ENCODE measurements at regions not wholly inside any gene's neighbourhood (a gene's known extent, or its start where the extent isn't known, plus 50 kb on each side); places are given as distances from the start of the nearest gene placed in this dataset.

DNA sequence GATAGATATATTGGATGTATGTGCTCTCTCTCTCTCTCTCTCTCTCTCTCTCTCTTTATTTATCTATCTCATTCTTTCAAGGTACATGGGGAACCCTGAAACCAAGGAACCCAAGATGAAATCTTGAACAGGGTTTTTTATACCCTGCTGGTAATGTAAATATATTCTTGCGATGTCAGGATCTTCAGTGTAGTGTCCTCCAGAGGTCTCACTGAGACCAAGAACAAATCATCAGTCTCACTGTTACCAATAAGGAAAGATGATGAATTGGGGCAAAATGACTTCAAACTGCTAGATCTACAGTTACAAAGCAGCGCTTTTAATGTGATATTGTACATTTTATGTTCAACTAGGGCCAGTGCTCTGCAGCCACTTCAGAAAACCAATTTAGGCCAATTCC is 423.5 kb downstream of the ANKRD7 start:
- no peaks in the 10 kb centered on the region for H3K9me3 Mint-ChIP-seq

DNA sequence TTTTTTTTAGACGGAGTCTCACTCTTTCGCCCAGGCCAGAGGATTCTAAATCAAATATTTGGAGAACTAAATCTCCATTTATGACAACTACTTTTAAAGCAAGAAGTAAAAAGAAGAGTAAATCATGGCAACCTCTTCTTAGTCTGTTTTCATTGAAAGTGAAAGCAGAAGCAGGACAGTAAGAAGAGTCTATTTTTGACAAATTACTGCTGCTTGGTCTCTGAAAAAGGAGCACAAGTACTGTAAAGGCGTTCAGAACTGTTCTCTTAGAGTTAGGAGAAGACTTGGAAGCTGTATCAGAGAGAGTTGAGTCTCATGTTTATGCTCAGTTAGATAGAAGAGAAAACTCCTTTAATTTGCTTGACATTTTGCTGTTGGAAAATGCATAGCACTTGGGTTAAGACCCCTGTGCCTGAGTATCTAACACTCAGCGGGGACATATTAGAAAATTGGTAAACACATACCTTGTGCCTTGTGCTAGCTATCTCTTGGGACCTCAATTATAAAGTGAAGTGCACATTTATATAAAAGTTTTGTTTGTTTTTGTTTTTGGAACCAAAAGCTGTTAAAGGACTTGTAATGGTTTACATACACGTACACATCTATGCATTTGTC is 433.0 kb downstream of the ANKRD7 start:
- Mint-ChIP-seq H3K27me3 (no peaks in the 10 kb centered on the region), H3K9me3 (no peaks in the 10 kb centered on the region), H3K4me1 (peaks cover 0 to 2% (median 0%) of the 10 kb centered on the region in 3 donors), H3K36me3 (no peaks in the 10 kb centered on the region), H3K27ac (no peak overlapping the region), H3K4me3 (no peak overlapping the region)

More for the DNA sequence above, 423.5 kb downstream of the ANKRD7 start:
- Mint-ChIP-seq H3K36me3 (no peaks in the 10 kb centered on the region), H3K27me3 (no peaks in the 10 kb centered on the region), H3K4me3 (no peak overlapping the region), H3K4me1 (no peaks in the 10 kb centered on the region), H3K27ac (no peak overlapping the region)

DNA sequence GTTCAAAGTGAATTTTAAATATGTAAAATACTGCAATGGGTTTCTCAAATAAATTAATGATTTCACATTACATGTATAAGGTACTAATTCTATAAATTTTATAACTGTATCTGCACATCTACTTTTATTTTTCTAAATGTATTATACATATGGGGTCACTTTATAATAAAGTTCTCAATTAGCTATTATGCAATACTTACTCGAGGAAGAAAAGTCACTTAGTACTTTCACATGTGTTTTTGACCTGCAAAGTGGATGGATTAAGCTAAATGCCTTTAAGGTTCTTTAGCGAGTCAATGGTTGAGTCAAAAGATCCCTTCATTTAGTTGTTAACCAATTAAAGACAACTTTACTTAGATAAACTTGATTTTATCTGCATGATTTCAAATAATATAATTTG is 437.8 kb downstream of the ANKRD7 start:
- no peaks in the 10 kb centered on the region for H3K9me3 Mint-ChIP-seq
- no peak overlapping the region for H3K4me3 Mint-ChIP-seq
- H3K4me1 Mint-ChIP-seq, result peaks cover 0 to 2% (median 0%) of the 10 kb centered on the region in 3 donors
- H3K36me3 Mint-ChIP-seq, result no peaks in the 10 kb centered on the region
- H3K27me3 Mint-ChIP-seq, result no peaks in the 10 kb centered on the region
- H3K27ac Mint-ChIP-seq, result no peak overlapping the region

DNA sequence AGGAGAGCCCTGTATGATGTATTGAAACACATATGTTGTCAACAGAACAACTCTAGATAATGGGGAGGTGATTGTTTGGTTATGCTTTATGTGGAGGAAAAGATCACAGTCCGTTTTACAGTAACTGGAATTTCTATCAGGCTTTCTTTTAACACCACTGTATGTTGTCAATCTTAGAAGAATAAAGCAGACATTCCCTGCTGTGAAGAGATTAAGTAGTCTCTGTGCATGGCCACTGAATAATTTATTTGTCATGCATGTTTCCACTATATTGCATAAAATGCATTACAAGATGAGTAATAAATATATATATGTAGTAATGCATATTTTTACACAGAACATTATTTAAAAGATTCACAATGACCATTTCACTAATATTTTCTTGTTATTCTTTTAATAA is 440.0 kb downstream of the ANKRD7 start:
- Mint-ChIP-seq H3K4me1 (no peaks in the 10 kb centered on the region), H3K27ac (no peak overlapping the region), H3K9me3 (no peaks in the 10 kb centered on the region), H3K27me3 (no peaks in the 10 kb centered on the region), H3K36me3 (no peaks in the 10 kb centered on the region), H3K4me3 (no peak overlapping the region)

DNA sequence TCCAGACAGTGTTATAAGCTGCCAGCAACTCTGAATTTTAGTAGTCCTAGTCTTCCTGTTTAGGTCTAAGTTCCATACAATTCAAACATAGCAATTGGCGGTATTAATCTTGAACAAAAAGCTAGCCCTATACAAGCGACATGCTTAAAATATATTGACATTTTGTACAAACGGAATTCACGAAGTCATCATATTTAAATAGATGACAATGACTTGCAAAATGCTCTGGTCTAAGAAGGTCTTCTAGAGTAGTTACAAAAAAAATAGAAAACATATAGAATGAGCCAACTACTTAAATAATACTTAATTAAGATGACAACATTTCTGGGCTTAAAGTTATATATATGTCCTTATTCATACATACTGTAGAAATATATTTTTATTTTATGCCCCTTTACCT is 446.6 kb downstream of the ANKRD7 start:
- Mint-ChIP-seq H3K4me1 (no peaks in the 10 kb centered on the region), H3K27ac (no peak overlapping the region), H3K9me3 (peaks cover 0 to 1% (median 0%) of the 10 kb centered on the region in 3 donors), H3K4me3 (no peak overlapping the region), H3K36me3 (no peaks in the 10 kb centered on the region), H3K27me3 (no peaks in the 10 kb centered on the region)

DNA sequence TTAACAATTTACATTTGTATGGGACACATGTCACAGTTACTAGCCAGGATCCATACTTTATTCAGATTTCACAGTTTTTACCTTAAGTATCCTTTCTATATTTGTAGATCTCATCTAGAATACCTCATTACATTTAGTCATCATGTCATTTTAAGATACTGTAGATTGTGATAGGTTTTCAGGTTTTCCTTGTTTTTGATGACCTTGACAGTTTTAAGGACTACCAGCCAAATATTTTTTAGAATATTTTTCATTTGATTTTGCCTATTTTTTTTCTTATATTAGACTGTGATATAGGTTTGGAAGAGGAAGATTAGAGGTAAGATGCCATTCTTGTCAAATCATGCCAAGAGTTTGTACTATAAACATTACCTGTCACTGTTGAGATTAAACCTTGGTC is 460.3 kb downstream of the ANKRD7 start:
- no peaks in the 10 kb centered on the region for H3K4me1 Mint-ChIP-seq

DNA sequence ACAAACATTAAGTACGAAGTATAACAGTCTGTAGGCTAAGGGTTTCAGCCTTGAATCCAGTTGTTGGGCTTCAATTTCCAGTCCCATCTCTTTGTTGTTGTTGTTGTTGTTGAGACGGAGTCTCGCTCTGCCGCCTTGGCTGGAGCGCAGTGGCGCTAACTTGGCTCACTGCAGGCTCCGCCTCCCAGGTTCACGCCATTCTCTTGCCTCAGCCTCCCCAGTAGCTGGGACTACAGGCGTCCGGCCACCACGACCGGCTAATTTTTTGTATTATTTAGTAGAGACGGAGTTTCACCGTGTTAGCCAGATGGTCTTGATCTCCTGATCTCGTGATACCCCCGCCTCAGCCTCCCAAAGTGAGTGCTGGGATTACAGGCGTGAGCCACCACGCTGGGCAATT is 464.9 kb downstream of the ANKRD7 start:
- Mint-ChIP-seq H3K4me1 (no peaks in the 10 kb centered on the region), H3K9me3 (peaks cover 0 to 13% (median 0%) of the 10 kb centered on the region in 3 donors), H3K27ac (no peak overlapping the region), H3K36me3 (no peaks in the 10 kb centered on the region), H3K27me3 (no peaks in the 10 kb centered on the region), H3K4me3 (peak overlapping the region in 1 of 4 donors; percentile 12)

More for the DNA sequence above, 460.3 kb downstream of the ANKRD7 start:
- Mint-ChIP-seq H3K36me3 (no peaks in the 10 kb centered on the region), H3K27me3 (no peaks in the 10 kb centered on the region), H3K9me3 (peaks cover 0 to 16% (median 3%) of the 10 kb centered on the region in 3 donors), H3K27ac (no peak overlapping the region), H3K4me3 (no peak overlapping the region)

DNA sequence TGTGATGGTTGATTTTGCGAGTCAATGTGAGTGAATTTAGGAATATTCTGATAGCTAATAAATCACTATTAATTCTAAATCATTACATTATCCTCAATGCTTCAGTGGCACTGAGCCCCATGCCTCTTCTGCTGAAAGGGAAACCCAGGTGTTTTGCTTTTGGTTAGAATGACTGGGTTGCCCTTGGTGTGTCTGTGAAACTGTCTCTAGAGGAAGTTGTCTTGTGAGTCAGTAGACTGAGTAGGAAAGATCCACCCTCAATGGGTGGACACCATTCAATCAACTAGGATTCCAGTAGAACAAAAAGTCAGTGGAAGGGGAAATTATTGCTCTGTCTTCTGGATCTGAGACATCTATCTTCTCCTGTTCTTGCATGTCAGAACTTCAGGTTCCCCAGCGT is 472.4 kb downstream of the ANKRD7 start:
- Mint-ChIP-seq H3K4me3 (no peak overlapping the region), H3K9me3 (peaks cover 0 to 2% (median 0%) of the 10 kb centered on the region in 3 donors), H3K27me3 (no peaks in the 10 kb centered on the region), H3K27ac (no peak overlapping the region), H3K36me3 (no peaks in the 10 kb centered on the region), H3K4me1 (no peaks in the 10 kb centered on the region)

DNA sequence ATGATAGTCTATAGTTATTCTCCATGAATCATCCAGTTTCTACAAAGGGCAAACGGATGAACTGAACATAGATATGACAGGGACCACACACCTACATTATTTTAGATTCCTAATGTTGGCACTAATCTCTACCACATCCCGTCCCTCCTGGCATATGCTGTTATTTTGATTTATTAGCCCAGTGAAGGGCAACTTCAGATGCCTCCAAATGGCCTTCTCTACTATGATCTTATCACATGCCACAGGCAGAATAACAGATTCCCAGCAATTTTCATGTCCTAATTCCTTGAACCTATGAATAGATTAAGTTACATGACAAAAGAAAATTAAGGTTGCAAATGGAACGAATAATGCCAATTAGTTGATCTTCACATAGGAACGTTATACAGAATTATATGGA is 474.7 kb downstream of the ANKRD7 start:
- Mint-ChIP-seq H3K27ac (no peak overlapping the region), H3K9me3 (peaks cover 0 to 3% (median 0%) of the 10 kb centered on the region in 3 donors), H3K4me1 (no peaks in the 10 kb centered on the region), H3K27me3 (no peaks in the 10 kb centered on the region), H3K36me3 (no peaks in the 10 kb centered on the region), H3K4me3 (no peak overlapping the region)

DNA sequence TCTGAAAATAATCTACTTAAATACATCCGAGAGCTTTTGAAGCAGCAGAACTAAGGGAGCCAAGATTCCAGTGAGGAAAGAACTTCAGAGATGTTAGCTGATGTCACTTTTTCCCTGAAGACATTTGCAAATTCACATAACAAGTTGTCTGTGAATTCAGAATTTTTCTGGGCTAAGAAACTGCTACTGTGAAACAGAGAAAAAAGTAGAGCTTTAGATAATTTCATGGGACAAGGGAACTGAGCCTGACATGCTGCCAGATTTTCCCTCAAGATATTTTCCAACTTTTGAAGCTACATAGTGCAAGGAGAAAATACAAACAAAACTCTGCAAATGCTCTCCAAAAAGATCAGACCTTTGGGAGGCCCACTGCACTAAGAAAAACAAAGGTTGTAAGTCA is 484.2 kb downstream of the ANKRD7 start:
- no peaks in the 10 kb centered on the region for H3K27me3 Mint-ChIP-seq
- no peaks in the 10 kb centered on the region for H3K9me3 Mint-ChIP-seq
- H3K4me1 Mint-ChIP-seq, result no peaks in the 10 kb centered on the region
- H3K4me3 Mint-ChIP-seq, result no peak overlapping the region
- no peaks in the 10 kb centered on the region for H3K36me3 Mint-ChIP-seq
- no peak overlapping the region for H3K27ac Mint-ChIP-seq

DNA sequence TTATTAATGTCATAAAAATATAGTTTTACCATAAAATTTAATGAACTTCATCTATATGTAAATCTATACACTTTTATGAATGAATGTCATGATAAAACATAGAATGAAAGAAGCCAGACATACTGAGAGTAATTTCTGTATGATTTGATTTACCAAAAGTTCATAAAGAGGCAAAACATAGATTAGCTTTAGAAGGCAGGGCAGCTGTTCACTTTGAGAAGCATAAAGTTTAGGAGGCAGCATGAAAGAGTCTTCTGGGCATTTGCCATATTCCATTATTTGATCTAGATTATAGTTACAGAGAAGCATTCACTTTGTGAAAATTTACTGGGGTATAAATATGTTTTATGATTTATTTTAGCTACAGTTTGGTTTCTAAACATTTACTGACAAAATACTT is 487.2 kb downstream of the ANKRD7 start:
- H3K9me3 Mint-ChIP-seq, result no peaks in the 10 kb centered on the region
- no peaks in the 10 kb centered on the region for H3K27me3 Mint-ChIP-seq
- H3K4me1 Mint-ChIP-seq, result no peaks in the 10 kb centered on the region
- H3K36me3 Mint-ChIP-seq, result no peaks in the 10 kb centered on the region
- no peak overlapping the region for H3K27ac Mint-ChIP-seq
- no peak overlapping the region for H3K4me3 Mint-ChIP-seq

DNA sequence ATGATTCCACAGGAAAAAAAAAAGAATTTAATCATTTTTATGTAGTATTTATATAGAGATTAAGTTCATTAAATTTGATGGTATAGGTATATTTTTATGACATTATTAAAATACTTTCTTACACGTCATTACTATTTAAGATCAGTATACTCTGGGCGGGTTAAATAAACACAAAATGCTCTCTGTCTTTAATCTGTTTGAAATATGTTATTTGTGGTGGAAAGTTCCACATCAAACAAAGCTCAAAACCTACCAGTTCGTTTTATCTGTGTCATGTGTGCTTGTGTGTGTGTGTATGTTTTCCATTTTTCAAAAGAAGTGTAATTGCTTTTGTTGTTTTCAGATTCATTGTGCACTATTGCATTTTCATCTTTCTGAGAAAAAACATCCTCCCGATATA is 488.5 kb downstream of the ANKRD7 start:
- H3K4me1 Mint-ChIP-seq, result no peaks in the 10 kb centered on the region
- no peak overlapping the region for H3K4me3 Mint-ChIP-seq
- H3K9me3 Mint-ChIP-seq, result no peaks in the 10 kb centered on the region
- no peaks in the 10 kb centered on the region for H3K36me3 Mint-ChIP-seq
- H3K27me3 Mint-ChIP-seq, result no peaks in the 10 kb centered on the region
- no peak overlapping the region for H3K27ac Mint-ChIP-seq

DNA sequence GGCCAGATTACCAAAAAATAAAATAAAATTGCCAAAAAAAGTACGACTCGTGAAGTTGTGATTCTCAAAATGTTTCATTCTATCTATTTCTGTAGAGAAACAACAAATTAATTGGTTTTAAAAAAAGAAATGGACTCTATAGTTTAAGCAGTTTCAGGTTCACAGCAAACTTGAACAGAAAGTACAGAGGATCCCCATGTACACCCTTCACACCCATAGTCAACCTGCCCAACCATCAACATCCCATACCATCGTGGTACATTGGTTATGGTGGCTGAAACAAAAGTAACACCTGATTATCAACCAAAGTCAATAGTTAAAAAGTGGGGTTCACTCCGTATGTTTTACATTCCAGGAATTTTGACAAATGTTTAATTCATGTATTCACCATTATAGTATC is 496.1 kb downstream of the ANKRD7 start:
- Mint-ChIP-seq H3K36me3 (no peaks in the 10 kb centered on the region), H3K4me3 (no peak overlapping the region), H3K9me3 (peaks cover 2 to 10% (median 3%) of the 10 kb centered on the region in 3 donors), H3K27ac (no peak overlapping the region), H3K27me3 (no peaks in the 10 kb centered on the region), H3K4me1 (no peaks in the 10 kb centered on the region)

DNA sequence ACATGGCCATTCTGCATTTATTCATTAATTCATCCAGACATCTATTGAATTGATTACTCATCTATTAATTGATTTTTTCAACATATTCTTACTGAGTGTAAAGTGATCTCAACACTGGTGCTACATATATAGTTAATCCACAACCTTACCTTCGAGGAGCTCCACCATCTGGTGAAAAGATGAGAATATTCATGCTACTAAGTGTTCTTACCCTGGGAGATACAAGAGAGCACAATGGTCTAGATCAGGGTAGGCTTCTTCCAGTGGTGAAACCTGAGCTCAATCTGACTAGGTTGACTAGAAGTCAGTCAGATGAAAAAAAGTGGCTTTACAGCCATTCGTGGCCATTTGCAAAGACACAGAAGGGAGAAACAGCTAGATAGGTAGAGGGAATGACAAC is 507.4 kb downstream of the ANKRD7 start:
- Mint-ChIP-seq H3K9me3 (peaks cover 4 to 13% (median 7%) of the 10 kb centered on the region in 3 donors), H3K36me3 (no peaks in the 10 kb centered on the region), H3K4me3 (no peak overlapping the region), H3K27ac (no peak overlapping the region), H3K4me1 (no peaks in the 10 kb centered on the region), H3K27me3 (no peaks in the 10 kb centered on the region)

DNA sequence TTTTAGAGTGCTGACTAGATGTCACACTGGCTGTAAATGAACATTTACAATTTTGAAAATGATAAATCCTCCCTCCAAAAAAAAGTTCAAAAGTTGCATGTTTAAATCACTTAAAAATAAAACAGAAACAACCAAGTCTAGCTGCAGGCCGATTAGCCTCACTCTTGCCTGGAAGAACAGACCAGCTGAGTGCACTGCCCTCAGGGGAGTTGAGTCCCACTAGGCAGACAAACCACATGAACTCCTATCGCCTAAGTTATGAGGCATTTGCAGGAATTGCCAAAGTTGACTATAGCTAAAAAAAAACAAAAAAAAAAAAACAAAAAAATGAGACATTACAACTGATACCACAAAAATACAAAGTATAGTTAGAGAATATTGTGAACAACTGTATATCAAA is 510.0 kb downstream of the ANKRD7 start:
- H3K27ac Mint-ChIP-seq, result no peak overlapping the region
- H3K36me3 Mint-ChIP-seq, result no peaks in the 10 kb centered on the region
- no peaks in the 10 kb centered on the region for H3K27me3 Mint-ChIP-seq
- no peak overlapping the region for H3K4me3 Mint-ChIP-seq
- no peaks in the 10 kb centered on the region for H3K4me1 Mint-ChIP-seq
- peaks cover 3 to 9% (median 3%) of the 10 kb centered on the region in 3 donors for H3K9me3 Mint-ChIP-seq

DNA sequence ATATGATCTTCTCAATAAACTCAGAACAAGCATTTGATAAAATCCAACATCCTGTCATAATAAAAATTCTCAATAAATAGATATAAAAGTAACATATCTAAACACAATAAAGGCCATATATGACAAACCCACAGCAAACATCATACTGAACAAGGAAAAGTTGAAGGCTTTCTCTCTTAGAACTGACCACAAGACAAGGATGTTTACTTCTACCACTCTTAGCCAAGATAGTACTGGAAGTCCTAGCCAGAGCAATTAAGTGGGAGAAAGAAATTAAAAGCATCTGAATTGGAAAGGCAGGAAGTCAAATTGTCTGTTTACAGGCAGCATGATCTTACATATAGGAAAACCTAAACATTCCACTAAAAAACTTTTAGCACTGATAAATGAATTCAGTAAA is 510.9 kb downstream of the ANKRD7 start:
- Mint-ChIP-seq H3K4me3 (no peak overlapping the region), H3K9me3 (peaks cover 3 to 9% (median 5%) of the 10 kb centered on the region in 3 donors), H3K4me1 (no peaks in the 10 kb centered on the region), H3K27ac (no peak overlapping the region), H3K27me3 (no peaks in the 10 kb centered on the region), H3K36me3 (no peaks in the 10 kb centered on the region)

Measured in IgD-negative memory B cell (primary cell).